Posterior cingulate gyrus (tissue), 11 donors: ENCODE measurements at regions not wholly inside any gene's neighbourhood (a gene's known extent, or its start where the extent isn't known, plus 50 kb on each side); places are given as distances from the start of the nearest gene placed in this dataset.
"Not testable (repeated sequence)": the region's sequence is repeated elsewhere in the genome, so short reads cannot be mapped to it uniquely, and the experiment has no call there.

Experiments used
- DNase-seq, 10 donors: peaks; one replicate each; pipeline versions ENCODE4 v3.0.0 to v3.0.0-alpha.2; 2020 to 2021; ENCODE audit warnings: mixed read lengths in 3 of 10
- intact Hi-C: fragments of 100-400 bp; cut with DNase I; formaldehyde crosslinking; loops from one replicate; pipeline ENCODE4 v1.15.1; 2023

GRCh38 chr20:22690000-22690399 is 105.6 kb upstream of the FOXA2 start:
- intact Hi-C loops = loop anchor here (1.0 to 5.0 kb wide), 4 partner anchors 352 to 757 kb away; no protein-coding TSS in a partner anchor
- DNase-seq = no peak

GRCh38 chr20:22690616-22691179 is 106.3 kb upstream of the FOXA2 start:
- intact Hi-C loops = loop anchor here (1.0 to 5.0 kb wide), 4 partner anchors 352 to 757 kb away; no protein-coding TSS in a partner anchor
- no peak for DNase-seq

GRCh38 chr20:22691369-22692118 is 107.2 kb upstream of the FOXA2 start:
- peak; percentile 51 to 97 (median 78) for DNase-seq
- intact Hi-C loops = loop anchor here (5.0 kb wide), 3 partner anchors 351 to 756 kb away; no protein-coding TSS in a partner anchor

GRCh38 chr20:22692119-22692475 is 107.7 kb upstream of the FOXA2 start:
- no peak for DNase-seq
- intact Hi-C loops = loop anchor here (5.0 kb wide), 3 partner anchors 350 to 755 kb away; no protein-coding TSS in a partner anchor

GRCh38 chr20:22692620-22693019 is 108.2 kb upstream of the FOXA2 start:
- DNase-seq = not testable (repeated sequence)
- intact Hi-C loops = loop anchor here (5.0 kb wide), 3 partner anchors 350 to 755 kb away; no protein-coding TSS in a partner anchor

- DNase-seq = no peak
- intact Hi-C loops = no loop called here
Measured at GRCh38 chr20:22696759-22697158, 112.4 kb upstream of the FOXA2 start.

- intact Hi-C loops = no loop called here
- DNase-seq = no peak
Measured at GRCh38 chr20:22698259-22698842, 114.0 kb upstream of the FOXA2 start.

GRCh38 chr20:22699396-22699795 is 115.0 kb upstream of the FOXA2 start:
- DNase-seq = peak in 1 of 10 donors; percentile 57
- intact Hi-C loops = no loop called here

- no peak for DNase-seq
Measured at GRCh38 chr20:22700367-22700766, 116.0 kb upstream of the FOXA2 start.

GRCh38 chr20:22701679-22702308 is 117.4 kb upstream of the FOXA2 start:
- intact Hi-C loops = no loop called here
- no peak for DNase-seq

More at GRCh38 chr20:22700367-22700766, 116.0 kb upstream of the FOXA2 start:
- intact Hi-C loops = no loop called here

- no peak for DNase-seq
- intact Hi-C loops = no loop called here
Measured at GRCh38 chr20:22703843-22704242, 119.5 kb upstream of the FOXA2 start.

GRCh38 chr20:22711971-22712755 is 127.8 kb upstream of the FOXA2 start:
- intact Hi-C loops = no loop called here
- DNase-seq = no peak

GRCh38 chr20:22716821-22717351 is 132.5 kb upstream of the FOXA2 start:
- intact Hi-C loops = no loop called here
- no peak for DNase-seq

- no peak for DNase-seq
- intact Hi-C loops = no loop called here
Measured at GRCh38 chr20:22717466-22717865, 133.1 kb upstream of the FOXA2 start.

GRCh38 chr20:22719167-22719591 is 134.8 kb upstream of the FOXA2 start:
- intact Hi-C loops = no loop called here
- peak in 1 of 10 donors; percentile 47 for DNase-seq

- intact Hi-C loops = no loop called here
- no peak for DNase-seq
Measured at GRCh38 chr20:22720206-22720605, 135.8 kb upstream of the FOXA2 start.

- no peak for DNase-seq
- intact Hi-C loops = no loop called here
Measured at GRCh38 chr20:22722811-22723210, 138.4 kb upstream of the FOXA2 start.

GRCh38 chr20:22723659-22724058 is 139.3 kb upstream of the FOXA2 start:
- DNase-seq = no peak
- intact Hi-C loops = no loop called here

GRCh38 chr20:22728146-22728745 is 143.9 kb upstream of the FOXA2 start:
- intact Hi-C loops = no loop called here
- peak in 4 of 10 donors; percentile 38 to 85 (median 72) for DNase-seq

GRCh38 chr20:22729180-22729579 is 144.8 kb upstream of the FOXA2 start:
- DNase-seq = no peak
- intact Hi-C loops = no loop called here
